IPS-15b (cell line): ENCODE measurements at regions not wholly inside any gene's neighbourhood (a gene's known extent, or its start where the extent isn't known, plus 50 kb on each side); places are given as distances from the start of the nearest gene placed in this dataset.

ENCODE experiments used
- H3K27me3 ChIP-seq: one replicate; pipeline ENCODE4 v1.6.1; 2013; ENCODE audit warnings: low read length; ENCODE audit not compliant: control insufficient read depth, insufficient read depth
- H3K36me3 ChIP-seq: one replicate; pipeline ENCODE4 v1.6.1; 2013; ENCODE audit warnings: low read length; ENCODE audit not compliant: control insufficient read depth, insufficient read depth
- H3K4me1 ChIP-seq: one replicate; pipeline ENCODE4 v1.6.1; 2013; ENCODE audit warnings: mild to moderate bottlenecking, low read length; ENCODE audit not compliant: control insufficient read depth, insufficient read depth
- H3K4me3 ChIP-seq: one replicate; pipeline ENCODE4 v1.5.1; 2013; ENCODE audit warnings: low read depth, low read length
- H3K9ac ChIP-seq: one replicate; pipeline ENCODE4 v1.6.1; 2013; ENCODE audit warnings: low read depth, mild to moderate bottlenecking, low read length
- H3K9me3 ChIP-seq: one replicate; pipeline ENCODE4 v1.6.1; 2013; ENCODE audit warnings: mild to moderate bottlenecking, low read length; ENCODE audit not compliant: control insufficient read depth, insufficient read depth

- Histone ChIP-seq H3K9me3 (no peaks in the 10 kb centered on the region), H3K36me3 (no peaks in the 10 kb centered on the region), H3K27me3 (no peaks in the 10 kb centered on the region), H3K4me1 (peaks cover 4% of the 10 kb centered on the region), H3K9ac (no peak overlapping the region), H3K4me3 (no peak overlapping the region)
Observed at GRCh38 chr1:29454616-29455380, 218.5 kb downstream of the PTPRU start.

GRCh38 chr1:29453502-29454240 is 217.3 kb downstream of the PTPRU start:
- H3K27me3 ChIP-seq = no peaks in the 10 kb centered on the region
- no peaks in the 10 kb centered on the region for H3K36me3 ChIP-seq
- H3K9me3 ChIP-seq = no peaks in the 10 kb centered on the region
- H3K4me1 ChIP-seq = peaks cover 4% of the 10 kb centered on the region
- no peak overlapping the region for H3K4me3 ChIP-seq
- no peak overlapping the region for H3K9ac ChIP-seq

DNA sequence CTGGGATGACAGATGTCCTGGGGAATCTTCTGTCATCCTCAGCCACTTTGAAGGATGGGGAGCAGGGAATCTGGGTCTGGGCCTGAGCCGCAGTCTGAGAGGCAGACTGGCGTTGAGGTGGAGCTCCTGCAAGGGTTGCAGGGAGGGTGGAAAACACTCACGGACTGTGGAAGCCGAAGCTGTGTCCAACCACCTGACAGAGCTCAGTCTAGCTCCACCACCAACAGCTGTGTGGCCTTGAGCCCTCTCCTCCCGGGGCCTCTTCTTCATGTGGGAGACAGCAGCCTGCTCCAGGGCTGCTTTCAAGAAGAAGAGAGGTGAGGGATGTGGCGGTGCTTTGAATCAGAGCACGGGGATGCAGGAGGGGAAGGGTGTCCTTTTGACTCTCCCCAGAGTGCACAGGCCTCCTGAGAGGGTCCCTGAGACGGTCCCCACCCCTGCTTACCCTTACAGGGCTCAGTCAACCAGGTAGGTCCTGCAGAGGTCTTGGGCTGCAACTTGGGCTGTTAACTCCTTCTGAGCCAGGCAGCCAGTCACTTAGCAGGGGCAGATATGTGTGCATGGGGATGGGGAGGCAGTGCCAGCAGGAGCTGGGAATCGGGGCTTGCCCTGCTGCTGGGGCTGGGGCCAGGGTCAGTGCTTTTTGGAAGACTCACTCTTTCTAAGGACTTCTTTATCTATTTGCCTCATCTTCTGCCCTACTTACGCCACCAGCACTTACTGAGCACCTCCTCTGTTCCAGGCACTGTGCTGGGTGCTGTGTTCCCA is 216.3 kb downstream of the PTPRU start:
- Histone ChIP-seq H3K4me1 (peaks cover 4% of the 10 kb centered on the region), H3K9ac (no peak overlapping the region)

DNA sequence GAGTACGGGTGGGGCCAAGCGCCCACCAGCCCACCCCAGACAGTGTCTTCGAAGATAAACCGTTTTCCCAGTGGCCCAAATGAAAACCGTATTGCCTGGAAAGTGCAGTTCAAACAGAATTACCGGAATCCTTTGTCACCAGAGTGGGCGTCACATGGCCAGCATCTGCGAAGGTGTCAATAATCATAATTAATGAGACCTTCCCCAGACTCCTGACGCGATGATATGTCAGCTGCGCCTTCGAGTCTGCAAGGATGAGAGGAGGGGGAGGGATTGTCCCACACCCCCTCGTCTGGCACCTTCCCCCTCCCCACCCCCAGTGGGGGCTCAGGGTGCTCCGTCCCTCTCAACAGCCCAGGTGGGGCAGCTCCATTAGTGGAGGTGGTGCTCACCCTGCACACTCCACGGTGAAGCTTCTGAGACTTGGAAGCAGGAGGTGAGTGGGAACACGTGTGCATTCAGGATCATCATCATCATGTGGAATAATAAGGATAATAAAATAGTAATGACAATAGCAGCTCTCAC is 215.1 kb downstream of the PTPRU start:
- H3K9ac ChIP-seq = no peak overlapping the region
- H3K4me1 ChIP-seq = peaks cover 4% of the 10 kb centered on the region
- no peak overlapping the region for H3K4me3 ChIP-seq
- H3K27me3 ChIP-seq = no peaks in the 10 kb centered on the region
- H3K9me3 ChIP-seq = no peaks in the 10 kb centered on the region
- no peaks in the 10 kb centered on the region for H3K36me3 ChIP-seq

More for the DNA sequence above, 216.3 kb downstream of the PTPRU start:
- no peak overlapping the region for H3K4me3 ChIP-seq
- no peaks in the 10 kb centered on the region for H3K27me3 ChIP-seq
- no peaks in the 10 kb centered on the region for H3K9me3 ChIP-seq
- no peaks in the 10 kb centered on the region for H3K36me3 ChIP-seq

- Histone ChIP-seq H3K4me1 (peaks cover 4% of the 10 kb centered on the region), H3K4me3 (no peak overlapping the region), H3K36me3 (no peaks in the 10 kb centered on the region), H3K27me3 (no peaks in the 10 kb centered on the region), H3K9ac (no peak overlapping the region), H3K9me3 (no peaks in the 10 kb centered on the region)
Observed at GRCh38 chr1:29450591-29450990, 214.3 kb downstream of the PTPRU start.

DNA sequence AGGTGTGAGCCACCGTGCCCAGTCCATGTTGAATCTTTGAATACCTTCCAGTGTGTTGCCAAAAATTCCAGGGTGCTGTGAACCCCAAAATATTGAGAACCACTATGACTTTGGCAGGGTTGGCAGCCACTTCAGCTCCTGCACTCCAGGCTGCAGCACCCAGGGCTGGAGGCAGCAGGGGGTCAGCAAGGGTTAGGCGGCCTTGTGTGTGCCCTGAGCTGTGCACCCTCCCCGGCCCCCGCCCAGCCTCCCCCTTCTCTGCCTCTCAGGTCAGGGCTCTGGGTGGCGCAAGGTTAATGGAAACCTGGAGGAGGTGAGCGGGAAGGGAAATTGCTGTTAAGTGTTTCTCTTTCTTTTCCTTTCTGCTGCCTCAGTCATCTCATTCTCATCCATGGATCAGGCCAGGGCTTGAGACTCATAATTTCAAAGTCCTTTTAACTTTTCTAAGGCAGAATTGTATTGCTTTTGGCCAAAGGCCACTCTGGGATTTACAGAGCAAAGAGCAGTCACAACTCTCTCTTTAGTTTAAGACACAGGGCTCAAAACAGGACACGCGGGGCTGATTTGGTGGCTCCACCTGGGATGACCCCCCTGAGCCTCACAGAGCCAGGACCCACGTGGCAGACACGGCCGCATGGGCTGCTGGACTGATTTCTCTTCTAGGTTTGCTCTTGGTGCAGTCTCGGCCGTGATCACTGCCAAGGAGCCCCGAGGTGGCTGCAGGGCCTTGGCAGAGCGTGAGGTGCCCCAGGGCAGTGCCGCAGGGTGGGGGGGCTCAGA is 212.3 kb downstream of the PTPRU start:
- Histone ChIP-seq H3K36me3 (no peaks in the 10 kb centered on the region), H3K9ac (no peak overlapping the region), H3K4me3 (no peak overlapping the region), H3K4me1 (peaks cover 8% of the 10 kb centered on the region), H3K9me3 (no peaks in the 10 kb centered on the region), H3K27me3 (peaks cover 4% of the 10 kb centered on the region)

GRCh38 chr1:29447368-29447767 is 211.0 kb downstream of the PTPRU start:
- no peak overlapping the region for H3K4me3 ChIP-seq
- H3K9ac ChIP-seq = no peak overlapping the region
- no peaks in the 10 kb centered on the region for H3K36me3 ChIP-seq
- peaks cover 5% of the 10 kb centered on the region for H3K27me3 ChIP-seq
- peaks cover 8% of the 10 kb centered on the region for H3K4me1 ChIP-seq
- no peaks in the 10 kb centered on the region for H3K9me3 ChIP-seq

DNA sequence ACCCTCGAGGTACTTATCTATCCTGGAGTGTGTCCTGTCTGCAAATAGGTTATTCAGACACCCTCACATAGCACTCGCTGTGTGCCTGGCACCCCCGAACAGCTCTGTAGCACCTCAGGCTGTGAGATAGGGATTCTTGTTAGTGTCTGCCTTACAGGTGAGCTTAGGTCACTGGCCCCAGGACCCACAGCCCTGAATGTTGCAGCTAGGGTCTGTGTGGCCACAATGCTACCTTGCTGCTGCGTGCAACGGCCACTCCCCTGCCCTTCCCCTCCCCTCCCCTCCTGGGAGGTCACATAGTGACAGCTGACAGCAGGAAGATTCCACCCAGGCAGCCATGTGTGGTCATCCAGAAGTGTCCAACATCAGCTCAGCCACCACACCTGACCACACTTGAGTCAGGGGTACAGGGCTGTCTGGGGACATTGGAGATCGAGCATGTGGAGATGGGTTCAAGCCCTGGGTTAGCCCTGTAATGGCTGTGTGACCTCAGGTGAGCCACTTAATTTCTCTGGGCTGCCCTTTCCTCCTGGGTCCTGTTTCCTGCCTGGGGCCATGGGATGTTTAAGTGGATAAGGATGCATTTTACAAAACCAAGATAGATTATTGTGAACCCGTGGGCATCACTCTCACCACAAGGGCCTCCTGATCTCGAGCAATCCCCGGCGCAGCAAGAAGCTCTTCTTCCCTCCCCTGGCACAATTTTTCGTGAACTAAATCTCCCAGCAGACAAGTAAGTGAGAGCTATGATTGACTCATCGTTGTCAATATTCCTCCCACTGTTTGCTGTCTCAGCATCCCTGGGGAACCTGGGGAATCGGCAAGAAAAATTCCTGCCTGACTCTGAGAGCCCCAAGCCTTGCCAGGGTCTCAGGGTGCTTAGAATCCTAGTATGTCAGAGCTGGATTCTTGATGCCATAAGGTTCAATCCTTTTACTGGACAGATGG is 208.7 kb downstream of the PTPRU start:
- H3K9ac ChIP-seq = no peak overlapping the region
- no peaks in the 10 kb centered on the region for H3K36me3 ChIP-seq
- H3K4me1 ChIP-seq = peaks cover 8% of the 10 kb centered on the region
- H3K9me3 ChIP-seq = no peaks in the 10 kb centered on the region
- H3K27me3 ChIP-seq = peaks cover 5% of the 10 kb centered on the region
- no peak overlapping the region for H3K4me3 ChIP-seq

DNA sequence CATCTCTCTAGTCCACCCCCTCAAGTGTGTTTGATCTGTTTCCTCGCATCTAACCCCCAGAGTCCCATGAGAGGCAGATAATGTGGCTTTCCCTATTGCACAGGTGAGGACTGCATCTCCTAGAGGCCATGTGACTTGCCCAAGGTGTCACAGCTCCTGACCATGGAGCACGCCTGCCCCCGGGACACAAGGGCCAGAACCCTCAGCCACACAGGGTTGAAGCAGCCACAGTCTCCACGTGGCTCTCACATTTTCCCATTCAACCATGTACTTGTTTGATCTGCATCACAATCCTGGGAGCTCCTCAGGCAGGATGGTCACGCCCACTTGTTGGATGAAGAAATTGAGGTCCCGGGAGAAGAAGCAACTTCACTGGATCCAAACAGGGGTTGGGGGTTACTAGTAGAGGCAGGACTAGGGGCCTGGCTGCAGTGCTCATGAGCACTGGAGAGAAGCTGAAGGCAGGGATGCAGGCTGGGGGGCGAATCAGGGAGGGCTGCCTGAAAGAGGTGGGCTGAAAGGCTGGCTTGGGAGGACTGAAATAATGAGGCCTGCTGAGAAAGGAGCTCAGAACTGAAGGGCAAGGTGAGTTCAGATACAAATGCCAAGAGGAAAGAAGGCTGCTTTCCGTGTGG is 207.9 kb downstream of the PTPRU start:
- H3K4me3 ChIP-seq = no peak overlapping the region
- no peak overlapping the region for H3K9ac ChIP-seq
- no peaks in the 10 kb centered on the region for H3K36me3 ChIP-seq
- peaks cover 5% of the 10 kb centered on the region for H3K27me3 ChIP-seq
- peaks cover 8% of the 10 kb centered on the region for H3K4me1 ChIP-seq
- no peaks in the 10 kb centered on the region for H3K9me3 ChIP-seq
